ENCODE measurements at regions not wholly inside any gene's neighbourhood (a gene's known extent, or its start where the extent isn't known, plus 50 kb on each side); places are given as distances from the start of the nearest gene placed in this dataset.
"Not testable (repeated sequence)": the region's sequence is repeated elsewhere in the genome, so short reads cannot be mapped to it uniquely, and the experiment has no call there.

DNA sequence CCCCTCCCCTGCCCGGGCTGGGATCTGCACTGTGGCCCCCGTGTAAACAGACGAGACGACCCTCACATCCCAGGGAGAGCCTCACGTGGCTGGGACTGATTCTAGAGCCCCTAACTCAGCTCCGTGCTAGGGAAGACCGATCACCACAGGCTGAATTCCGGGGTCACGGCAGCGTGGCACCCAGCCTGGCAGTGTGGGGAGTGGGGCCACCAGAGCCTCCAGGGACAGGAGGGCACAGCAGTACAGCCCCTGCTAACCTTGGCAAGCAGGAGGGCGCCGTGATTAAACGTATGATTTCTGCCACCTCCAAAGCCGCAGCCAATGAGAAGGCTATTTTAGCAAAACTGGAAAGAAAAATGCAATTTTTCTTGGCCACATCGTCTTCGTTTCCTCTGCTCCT, 188.3 kb downstream of the NPIPB11 start:
- not testable (repeated sequence) for DNase-seq; H3K27ac ChIP-seq (ENCODE audit: low read length); H3K27me3 ChIP-seq (ENCODE audit: control insufficient read depth, insufficient read depth, low read length); H3K4me3 ChIP-seq (ENCODE audit: low read length); H3K9me3 ChIP-seq (replicated peaks; ENCODE audit: control insufficient read depth, low read depth, low read length); H3K36me3 ChIP-seq (ENCODE audit: control insufficient read depth, insufficient read depth, low read length)
- peaks cover 15% of the 10 kb centered on the region for H3K4me1 ChIP-seq (ENCODE audit: control insufficient read depth, insufficient read depth, low read length)
- whole genome bisulfite sequencing (ENCODE audit: insufficient coverage) = 92% methylated on average over 4 of the region's 16 CpGs

- not testable (repeated sequence) for H3K36me3 ChIP-seq (ENCODE audit: control insufficient read depth, insufficient read depth, low read length); H3K4me3 ChIP-seq (ENCODE audit: low read length); H3K27ac ChIP-seq (ENCODE audit: low read length); H3K27me3 ChIP-seq (ENCODE audit: control insufficient read depth, insufficient read depth, low read length); H3K9me3 ChIP-seq (replicated peaks; ENCODE audit: control insufficient read depth, low read depth, low read length); DNase-seq
- 72% methylated on average over 10 of the region's 16 CpGs for WGBS (ENCODE audit: insufficient coverage)
- peaks cover 15% of the 10 kb centered on the region for H3K4me1 ChIP-seq (ENCODE audit: control insufficient read depth, insufficient read depth, low read length)
Measured at GRCh38 chr16:29217752-29218126, 188.8 kb downstream of the NPIPB11 start.

DNA sequence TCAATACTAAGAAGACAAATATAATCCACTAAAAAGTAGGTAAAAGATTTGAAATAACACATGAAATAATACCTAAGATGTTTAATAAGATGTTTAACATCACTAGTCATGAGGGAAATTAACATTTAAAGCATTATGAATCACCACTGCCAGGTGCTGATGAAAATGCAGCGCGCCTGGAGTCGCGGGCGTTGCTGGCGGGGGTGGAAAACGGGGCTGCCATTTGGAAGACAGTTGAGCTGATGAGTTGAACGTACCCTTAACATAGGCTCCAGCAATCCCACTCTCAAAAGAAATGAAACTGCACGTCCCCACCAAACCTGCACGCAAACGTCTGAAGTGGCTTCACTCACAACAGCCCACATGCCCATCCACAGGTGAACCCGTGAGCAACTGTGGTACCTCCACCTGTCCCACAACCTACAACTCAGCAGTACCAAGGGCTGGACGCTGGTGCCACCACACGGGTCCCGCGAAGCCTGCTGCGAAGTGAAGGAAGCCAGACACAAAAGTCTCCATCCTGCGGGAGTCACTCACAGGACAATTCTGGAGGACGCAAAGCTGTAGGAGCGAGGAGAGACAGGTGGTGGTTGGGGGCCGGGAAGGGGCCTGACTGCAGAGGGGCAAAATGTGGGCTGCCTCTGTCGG, 189.3 kb downstream of the NPIPB11 start:
- DNase-seq; H3K9me3 ChIP-seq (replicated peaks; ENCODE audit: control insufficient read depth, low read depth, low read length); H3K4me3 ChIP-seq (ENCODE audit: low read length); H3K27me3 ChIP-seq (ENCODE audit: control insufficient read depth, insufficient read depth, low read length); H3K36me3 ChIP-seq (ENCODE audit: control insufficient read depth, insufficient read depth, low read length); H3K27ac ChIP-seq (ENCODE audit: low read length): not testable (repeated sequence)
- H3K4me1 ChIP-seq (ENCODE audit: control insufficient read depth, insufficient read depth, low read length) = peaks cover 14% of the 10 kb centered on the region
- WGBS (ENCODE audit: insufficient coverage) = 88% methylated on average over 9 of the region's 22 CpGs

- not testable (repeated sequence) for H3K27ac ChIP-seq (ENCODE audit: low read length); DNase-seq; H3K4me1 ChIP-seq (ENCODE audit: control insufficient read depth, insufficient read depth, low read length); H3K27me3 ChIP-seq (ENCODE audit: control insufficient read depth, insufficient read depth, low read length); H3K4me3 ChIP-seq (ENCODE audit: low read length); H3K9me3 ChIP-seq (replicated peaks; ENCODE audit: control insufficient read depth, low read depth, low read length); H3K36me3 ChIP-seq (ENCODE audit: control insufficient read depth, insufficient read depth, low read length)
- no CpG with 5 or more reads among the region's 3 CpGs for WGBS (ENCODE audit: insufficient coverage)
Measured at GRCh38 chr16:29213770-29214169, 192.7 kb downstream of the NPIPB11 start.

GRCh38 chr16:29213251-29213650, 193.3 kb downstream of the NPIPB11 start:
- not testable (repeated sequence) for H3K9me3 ChIP-seq (replicated peaks; ENCODE audit: control insufficient read depth, low read depth, low read length); H3K4me1 ChIP-seq (ENCODE audit: control insufficient read depth, insufficient read depth, low read length); H3K27me3 ChIP-seq (ENCODE audit: control insufficient read depth, insufficient read depth, low read length); H3K4me3 ChIP-seq (ENCODE audit: low read length); H3K27ac ChIP-seq (ENCODE audit: low read length); H3K36me3 ChIP-seq (ENCODE audit: control insufficient read depth, insufficient read depth, low read length); DNase-seq
- 43% methylated on average over 3 of the region's 6 CpGs for WGBS (ENCODE audit: insufficient coverage)

GRCh38 chr16:29212084-29213027, 194.2 kb downstream of the NPIPB11 start:
- H3K4me3 ChIP-seq (ENCODE audit: low read length); H3K4me1 ChIP-seq (ENCODE audit: control insufficient read depth, insufficient read depth, low read length); DNase-seq; H3K36me3 ChIP-seq (ENCODE audit: control insufficient read depth, insufficient read depth, low read length); H3K9me3 ChIP-seq (replicated peaks; ENCODE audit: control insufficient read depth, low read depth, low read length); H3K27me3 ChIP-seq (ENCODE audit: control insufficient read depth, insufficient read depth, low read length); H3K27ac ChIP-seq (ENCODE audit: low read length): not testable (repeated sequence)
- 81% methylated on average over 9 of the region's 21 CpGs for WGBS (ENCODE audit: insufficient coverage)

DNA sequence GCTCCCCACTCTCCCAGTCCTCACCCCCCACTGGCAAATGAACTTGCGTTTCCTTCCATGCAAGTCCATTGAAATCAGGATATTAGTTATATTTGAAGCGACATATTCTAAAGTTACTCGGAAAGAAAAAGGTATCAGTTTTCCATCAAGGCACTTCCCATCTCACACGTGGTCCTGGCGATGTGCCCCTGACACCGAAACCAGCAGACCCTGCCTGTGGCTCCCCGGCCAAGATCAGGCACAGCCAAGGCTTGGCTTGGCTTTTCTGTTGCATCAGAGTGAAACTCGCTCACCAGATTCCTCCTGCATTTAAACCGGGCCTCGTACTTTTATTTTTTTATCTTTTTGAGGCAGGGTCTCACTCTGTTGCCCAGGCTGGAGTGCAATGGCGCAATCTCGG, 195.1 kb downstream of the NPIPB11 start:
- not testable (repeated sequence) for DNase-seq; H3K4me1 ChIP-seq (ENCODE audit: control insufficient read depth, insufficient read depth, low read length); H3K27ac ChIP-seq (ENCODE audit: low read length); H3K9me3 ChIP-seq (replicated peaks; ENCODE audit: control insufficient read depth, low read depth, low read length); H3K4me3 ChIP-seq (ENCODE audit: low read length); H3K27me3 ChIP-seq (ENCODE audit: control insufficient read depth, insufficient read depth, low read length); H3K36me3 ChIP-seq (ENCODE audit: control insufficient read depth, insufficient read depth, low read length)
- WGBS (ENCODE audit: insufficient coverage) = 76% methylated on average over 10 of the region's 12 CpGs

DNA sequence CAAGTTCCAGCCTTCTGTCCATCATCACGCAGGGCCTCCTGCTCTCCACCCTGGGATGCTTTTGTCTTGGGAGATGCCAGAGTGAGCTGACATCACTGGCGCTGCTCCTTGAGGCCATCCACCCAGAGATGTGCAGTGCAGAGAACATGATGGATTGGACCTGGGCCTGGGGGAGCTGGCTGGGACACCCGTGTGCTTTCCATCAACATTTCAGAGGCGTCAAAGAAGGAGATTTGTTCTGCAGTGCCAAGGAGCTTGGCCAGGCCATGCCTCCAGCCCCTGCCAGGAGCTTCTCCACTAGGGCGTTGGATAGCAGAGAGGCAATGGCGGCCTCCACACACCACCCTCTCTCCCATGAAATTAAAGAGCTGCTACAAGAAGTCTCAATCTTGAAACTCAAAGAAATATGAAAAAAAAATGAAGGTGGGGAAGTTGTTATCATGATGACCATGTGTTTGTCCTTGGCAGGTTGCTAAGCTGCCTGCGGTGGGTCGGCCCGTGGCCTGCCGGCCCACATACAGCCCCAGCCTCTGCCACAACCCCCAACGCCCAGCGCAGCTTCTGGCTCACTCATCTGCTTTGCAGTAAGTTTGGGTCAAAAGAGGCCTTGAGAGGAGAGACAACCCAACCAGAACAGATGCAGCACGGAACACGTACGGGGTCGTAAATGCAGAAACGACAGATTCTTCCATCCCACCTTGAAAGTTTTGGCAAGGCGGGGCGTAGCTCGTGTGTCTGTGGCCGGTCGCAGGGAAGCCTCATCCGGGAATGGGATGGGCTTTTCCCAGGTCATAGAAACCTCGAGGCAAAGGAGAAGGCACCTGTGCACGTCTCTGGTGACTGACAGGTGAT, 196.0 kb downstream of the NPIPB11 start:
- DNase-seq; H3K9me3 ChIP-seq (replicated peaks; ENCODE audit: control insufficient read depth, low read depth, low read length); H3K4me3 ChIP-seq (ENCODE audit: low read length); H3K4me1 ChIP-seq (ENCODE audit: control insufficient read depth, insufficient read depth, low read length); H3K36me3 ChIP-seq (ENCODE audit: control insufficient read depth, insufficient read depth, low read length); H3K27ac ChIP-seq (ENCODE audit: low read length); H3K27me3 ChIP-seq (ENCODE audit: control insufficient read depth, insufficient read depth, low read length): not testable (repeated sequence)
- no CpG with 5 or more reads among the region's 25 CpGs for whole genome bisulfite sequencing (ENCODE audit: insufficient coverage)

GRCh38 chr16:29206120-29206519, 200.4 kb downstream of the NPIPB11 start:
- not testable (repeated sequence) for H3K27me3 ChIP-seq (ENCODE audit: control insufficient read depth, insufficient read depth, low read length); DNase-seq; H3K27ac ChIP-seq (ENCODE audit: low read length); H3K4me3 ChIP-seq (ENCODE audit: low read length); H3K9me3 ChIP-seq (replicated peaks; ENCODE audit: control insufficient read depth, low read depth, low read length); H3K36me3 ChIP-seq (ENCODE audit: control insufficient read depth, insufficient read depth, low read length)
- WGBS (ENCODE audit: insufficient coverage) = 65% methylated on average over 2 of the region's 3 CpGs
- H3K4me1 ChIP-seq (ENCODE audit: control insufficient read depth, insufficient read depth, low read length) = peaks cover 14% of the 10 kb centered on the region

DNA sequence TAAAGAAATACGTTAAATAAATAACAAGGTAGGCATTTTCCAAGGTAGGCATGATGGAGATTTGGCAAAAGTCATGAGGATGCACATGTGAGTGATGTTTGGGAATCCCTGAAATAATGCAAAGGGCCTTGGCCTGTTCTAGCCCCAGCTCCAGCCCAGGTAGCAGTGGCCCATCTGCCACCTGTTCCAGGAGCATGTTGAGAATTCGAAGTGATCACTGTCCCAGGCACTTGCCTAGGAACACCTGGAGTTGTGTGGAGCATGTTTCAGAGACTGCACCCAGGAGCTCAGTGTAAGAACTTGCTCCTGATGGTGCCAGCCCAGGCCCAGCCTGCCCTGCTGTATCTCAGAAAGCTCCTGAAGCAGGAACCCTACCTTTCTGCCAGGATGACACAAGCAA, 201.4 kb downstream of the NPIPB11 start:
- not testable (repeated sequence) for DNase-seq; H3K9me3 ChIP-seq (replicated peaks; ENCODE audit: control insufficient read depth, low read depth, low read length); H3K27me3 ChIP-seq (ENCODE audit: control insufficient read depth, insufficient read depth, low read length); H3K27ac ChIP-seq (ENCODE audit: low read length); H3K36me3 ChIP-seq (ENCODE audit: control insufficient read depth, insufficient read depth, low read length); H3K4me3 ChIP-seq (ENCODE audit: low read length)
- H3K4me1 ChIP-seq (ENCODE audit: control insufficient read depth, insufficient read depth, low read length) = peaks cover 14% of the 10 kb centered on the region
- WGBS (ENCODE audit: insufficient coverage) = 100% methylated on average over 2 of the region's 2 CpGs

Data from muscle of leg (tissue), 3 donors.